H1 (cell line): ENCODE measurements at regions not wholly inside any gene's neighbourhood (a gene's known extent, or its start where the extent isn't known, plus 50 kb on each side); places are given as distances from the start of the nearest gene placed in this dataset.

Source experiments
- CTCF ChIA-PET: fragments of 300-600 bp; sonication (Branson Sonifier 250); formaldehyde crosslinking; loops from one replicate; lab custom pipeline; 2021; ENCODE audit not compliant: partially characterized antibody; lab: Charles Lee
- POLR2A ChIA-PET: fragments of 300-600 bp; sonication (Branson Sonifier 250); formaldehyde crosslinking; loops from one replicate; lab custom pipeline; 2021; ENCODE audit warnings: inconsistent platforms; ENCODE audit not compliant: partially characterized antibody; lab: Charles Lee
- DNase-seq, 2 experiments: peaks; one replicate each; pipeline versions ENCODE4 v3.0.0 to v3.0.0-alpha.2; 2010 to 2022; ENCODE audit warnings: low spot score in 2 of 2, low read depth in 1 of 2, mixed read lengths in 1 of 2
- FAIRE-seq: peaks from 2 replicates; lab custom pipeline; 2011; peaks lifted over from hg19 to GRCh38; lab: Jason Lieb, UNC
- H2AFZ ChIP-seq: 2 replicates; pipeline ENCODE4 v1.8.1; 2012; ENCODE audit warnings: low read length, inconsistent platforms
- H2AK5ac ChIP-seq: 2 replicates; pipeline ENCODE4 v1.6.1; 2013; ENCODE audit warnings: low read depth, low read length
- H2BK120ac ChIP-seq: replicated peaks from 2 replicates; pipeline ENCODE3; 2013; ENCODE audit warnings: low read depth, low read length, inconsistent platforms
- H2BK12ac ChIP-seq: 2 replicates; pipeline ENCODE4 v1.6.1; 2013; ENCODE audit warnings: low read depth, low read length
- H2BK15ac ChIP-seq: 2 replicates; pipeline ENCODE4 v1.6.1; 2013; ENCODE audit warnings: low read length
- H2BK20ac ChIP-seq: 2 replicates; pipeline ENCODE4 v1.6.1; 2013; ENCODE audit warnings: low read length
- H2BK5ac ChIP-seq: 2 replicates; pipeline ENCODE4 v1.6.1; 2013; ENCODE audit warnings: low read depth, low read length
- H3K14ac ChIP-seq: 2 replicates; pipeline ENCODE4 v1.6.1; 2013; ENCODE audit warnings: inconsistent platforms; ENCODE audit not compliant: insufficient read length
- H3K18ac ChIP-seq: 2 replicates; pipeline ENCODE4 v1.6.1; 2013; ENCODE audit warnings: low read length; ENCODE audit errors: extremely low read depth
- H3K23ac ChIP-seq: 2 replicates; pipeline ENCODE4 v1.6.1; 2013; ENCODE audit warnings: inconsistent platforms; ENCODE audit not compliant: insufficient read length
- H3K23me2 ChIP-seq: 2 replicates; pipeline ENCODE4 v1.6.1; 2013; ENCODE audit warnings: low read depth, low read length
- H3K27ac ChIP-seq: 2 replicates; pipeline ENCODE4 v1.6.1; 2011; ENCODE audit warnings: low read depth, low read length, inconsistent platforms
- H3K27me3 ChIP-seq, 4 experiments: replicated peaks in 1 of 4; 1 replicate in 1 of 4; 2 replicates in 3 of 4; pipeline versions ENCODE4 v1.6.1 to v1.8.1; 2011 to 2013; ENCODE audit warnings: low read length in 3 of 4, mild to moderate bottlenecking in 3 of 4, inconsistent platforms in 2 of 4, mixed read lengths in 2 of 4, moderate library complexity in 1 of 4; ENCODE audit not compliant: control insufficient read depth in 3 of 4, insufficient read depth in 3 of 4; ENCODE audit errors: extremely low read depth in 1 of 4
- H3K36me3 ChIP-seq, 4 experiments: 2 replicates each; pipeline versions ENCODE4 v1.6.1 to v1.8.1; 2011 to 2013; ENCODE audit warnings: mild to moderate bottlenecking in 4 of 4, low read length in 3 of 4, moderate library complexity in 2 of 4, control low read depth in 1 of 4, inconsistent platforms in 1 of 4; ENCODE audit not compliant: insufficient read depth in 4 of 4, control insufficient read depth in 2 of 4
- H3K4ac ChIP-seq: replicated peaks from 2 replicates; pipeline ENCODE3; 2013; ENCODE audit warnings: low read length, low read depth, mixed read lengths, inconsistent platforms; ENCODE audit not compliant: insufficient read length
- H3K4me1 ChIP-seq, 4 experiments: replicated peaks in 1 of 4; 1 replicate in 1 of 4; 2 replicates in 3 of 4; pipeline versions ENCODE4 v1.6.1 to v1.8.1; 2011 to 2013; ENCODE audit warnings: low read length in 3 of 4, inconsistent platforms in 2 of 4, mixed read lengths in 1 of 4; ENCODE audit not compliant: insufficient read depth in 4 of 4, control insufficient read depth in 3 of 4
- H3K4me2 ChIP-seq, 2 experiments: 2 replicates each; pipeline versions ENCODE4 v1.6.1 to v1.8.1; 2011 to 2013; ENCODE audit warnings: low read depth in 2 of 2, low read length in 2 of 2, control low read depth in 1 of 2, inconsistent platforms in 1 of 2, mild to moderate bottlenecking in 1 of 2; ENCODE audit not compliant: insufficient read depth in 1 of 2
- H3K4me3 ChIP-seq, 4 experiments: fragments of 200-600, 300-600 bp in 1 of 4; sonication (generic), shearing (Covaris generic), sonication (Bioruptor Twin) in 1 of 4; 2 replicates each; pipeline versions ENCODE4 v1.5.1 to v1.8.1; 2011 to 2016; ENCODE audit warnings: low read length in 4 of 4, low read depth in 3 of 4, control low read depth in 2 of 4, inconsistent platforms in 2 of 4, mild to moderate bottlenecking in 2 of 4, mixed read lengths in 1 of 4, moderate library complexity in 1 of 4; ENCODE audit not compliant: insufficient read depth in 2 of 4; ENCODE audit errors: extremely low read depth in 1 of 4
- H3K56ac ChIP-seq: replicated peaks from 2 replicates; pipeline ENCODE3; 2013; ENCODE audit warnings: low read depth, mild to moderate bottlenecking, mixed read lengths, low read length, inconsistent platforms; ENCODE audit not compliant: insufficient read length
- H3K79me1 ChIP-seq: 2 replicates; pipeline ENCODE4 v1.6.1; 2013; ENCODE audit warnings: low read depth, low read length, control low read depth
- H3K79me2 ChIP-seq, 2 experiments: 2 replicates each; pipeline versions ENCODE4 v1.6.1 to v1.8.1; 2012 to 2013; ENCODE audit warnings: low read length in 2 of 2, mild to moderate bottlenecking in 2 of 2, inconsistent platforms in 1 of 2; ENCODE audit not compliant: insufficient read depth in 2 of 2, control insufficient read depth in 1 of 2
- H3K9ac ChIP-seq, 4 experiments: replicated peaks in 1 of 4; 1 replicate in 1 of 4; 2 replicates in 3 of 4; pipeline versions ENCODE4 v1.6.1 to v1.8.1; 2011 to 2013; ENCODE audit warnings: low read depth in 3 of 4, low read length in 3 of 4, control low read depth in 2 of 4, mild to moderate bottlenecking in 2 of 4, moderate library complexity in 2 of 4, inconsistent platforms in 1 of 4; ENCODE audit errors: extremely low read depth in 1 of 4
- H3K9me3 ChIP-seq, 2 experiments: 2 replicates each; pipeline versions ENCODE4 v1.6.1 to v1.8.1; 2012 to 2013; ENCODE audit warnings: mild to moderate bottlenecking in 2 of 2, moderate library complexity in 2 of 2, control low read depth in 1 of 2, inconsistent platforms in 1 of 2, low read depth in 1 of 2, low read length in 1 of 2, mixed read lengths in 1 of 2; ENCODE audit not compliant: insufficient read depth in 2 of 2
- H4K20me1 ChIP-seq, 2 experiments: replicated peaks in 1 of 2; 2 replicates each; pipeline versions ENCODE3 to v1.8.1; 2011 to 2013; ENCODE audit warnings: inconsistent platforms in 2 of 2, low read length in 2 of 2, mild to moderate bottlenecking in 1 of 2; ENCODE audit not compliant: insufficient read depth in 2 of 2, control insufficient read depth in 1 of 2
- H4K5ac ChIP-seq: 2 replicates; pipeline ENCODE4 v1.6.1; 2013; ENCODE audit warnings: low read length, low read depth, mixed read lengths, inconsistent platforms; ENCODE audit not compliant: insufficient read length
- H4K8ac ChIP-seq: 2 replicates; pipeline ENCODE4 v1.8.0; 2013; ENCODE audit warnings: mild to moderate bottlenecking, moderate library complexity, low read length, inconsistent platforms; ENCODE audit not compliant: insufficient read depth; ENCODE audit errors: extremely low read depth
- H4K91ac ChIP-seq: replicated peaks from 2 replicates; pipeline ENCODE3; 2013; ENCODE audit warnings: low read length, mixed read lengths, inconsistent platforms; ENCODE audit not compliant: insufficient read length
- ATF3 ChIP-seq: IDR thresholded peaks from 2 replicates; pipeline ENCODE4 v1.6.1; 2011; ENCODE audit warnings: low read depth, mild to moderate bottlenecking, low read length; ENCODE audit not compliant: insufficient read depth
- CHD1 ChIP-seq: IDR thresholded peaks from 2 replicates; pipeline ENCODE4 v1.6.1; 2012; ENCODE audit warnings: low read depth, low read length, improper control_type of control experiment
- FOSL1 ChIP-seq: IDR thresholded peaks from 2 replicates; pipeline ENCODE4 v1.6.1; 2011; ENCODE audit warnings: mild to moderate bottlenecking, low read depth, low read length, moderate library complexity; ENCODE audit not compliant: insufficient read depth
- HDAC2 ChIP-seq, 2 experiments: fragments of 300-600 bp in 1 of 2; sonication (generic) in 1 of 2; IDR thresholded peaks; 2 replicates each; pipeline ENCODE4 v1.6.1; 2011 to 2012; ENCODE audit warnings: low read depth in 2 of 2, low read length in 2 of 2, mild to moderate bottlenecking in 2 of 2, moderate library complexity in 2 of 2, borderline replicate concordance in 1 of 2, inconsistent platforms in 1 of 2
- KDM4A ChIP-seq: IDR thresholded peaks from one replicate; pipeline ENCODE4 v1.7.1; 2012; ENCODE audit warnings: low read depth, mild to moderate bottlenecking, moderate library complexity, low read length, inconsistent platforms; ENCODE audit not compliant: severe bottlenecking
- USF2 ChIP-seq: IDR thresholded peaks from 2 replicates; pipeline ENCODE4 v1.6.1; 2011; ENCODE audit warnings: low read length, improper control_type of control experiment
- WGBS, 2 experiments: shearing (Covaris generic) in 1 of 2; methylation state at CpG; one replicate each; pipeline versions ENCODE4 v1.1.6 to v1.1.7; 2013 to 2015; ENCODE audit warnings: low lambda C conversion rate in 2 of 2, mixed read lengths in 2 of 2, inconsistent platforms in 1 of 2, low coverage in 1 of 2, missing lambda C conversion rate in 1 of 2; ENCODE audit not compliant: insufficient replicate concordance in 2 of 2, insufficient coverage in 1 of 2, insufficient read length in 1 of 2; ENCODE audit errors: extremely low coverage in 1 of 2, missing lambda C conversion rate in 1 of 2; 5-methylcytosine and 5-hydroxymethylcytosine counted together

- Histone ChIP-seq H3K4ac (no peak overlapping the region), H3K79me1 (no peaks in the 10 kb centered on the region), H3K36me3 (no peaks in the 10 kb centered on the region), H2BK120ac (no peak overlapping the region), H2AK5ac (peak overlapping the region; percentile 82; the same call in 1 of the 2 replicates), H4K5ac (no peak overlapping the region), H3K4me2 (no peak overlapping the region), H3K23ac (no peak overlapping the region), H3K23me2 (no peaks in the 10 kb centered on the region), H3K9ac (no peak overlapping the region), H2BK5ac (no peak overlapping the region), H3K56ac (no peak overlapping the region), H2AFZ (no peak overlapping the region), H3K79me2 (no peaks in the 10 kb centered on the region), H4K20me1 (no peaks in the 10 kb centered on the region), H4K91ac (no peak overlapping the region), H2BK12ac (no peak overlapping the region), H3K14ac (no peak overlapping the region), H3K27ac (no peak overlapping the region), H2BK15ac (no peak overlapping the region), H3K18ac (no peak overlapping the region), H3K4me3 (no peak overlapping the region), H3K27me3 (no peaks in the 10 kb centered on the region), H3K4me1 (peaks cover 0 to 6% (median 2%) of the 10 kb centered on the region in 4 experiments; a peak in 2 of 7 replicates), H4K8ac (no peak overlapping the region), H2BK20ac (0 out of 2 replicates have a peak overlapping the region, but pooled peaks have one; percentile 15), H3K9me3 (no peaks in the 10 kb centered on the region)
- TF ChIP-seq KDM4A (no peak), FOSL1 (no peak), ATF3 (no peak), HDAC2 (IDR thresholded peaks at IDR 0.05; ENCODE audit: borderline replicate concordance in 1 of 2, low read depth in 2 of 2, low read length in 2 of 2) (no peak), USF2 (no peak), CHD1 (no peak)
- ChIA-PET CTCF (interaction anchor here (0.6 to 1.1 kb wide), 2 partner anchors 110 to 181 kb away, joined by 3 to 4 read pairs; no protein-coding TSS in a partner anchor), POLR2A (interaction anchor here (0.6 to 0.7 kb wide), 2 partner anchors 23 to 88 kb away, joined by 3 to 4 read pairs; no protein-coding TSS in a partner anchor)
- WGBS, 2 experiments, result 96% methylated on average over 5 of the region's 6 CpGs; no CpG with 5 or more reads in 1 of the 2 experiments
- DNase-seq (no peak), FAIRE-seq (no peak)
Measured at GRCh38 chr5:142522983-142523382, 162.9 kb downstream of the FGF1 start.
